PFSK-1 (cell line): ENCODE measurements at regions not wholly inside any gene's neighbourhood (a gene's known extent, or its start where the extent isn't known, plus 50 kb on each side); places are given as distances from the start of the nearest gene placed in this dataset.

Experiments
- POLR2AphosphoS5 ChIP-seq: IDR thresholded peaks from 2 replicates; pipeline ENCODE4 v1.6.1; 2012; ENCODE audit warnings: low read depth, mild to moderate bottlenecking, control low read depth, low read length, moderate library complexity
- SIN3A ChIP-seq: IDR thresholded peaks from 2 replicates; pipeline ENCODE4 v1.6.1; 2012; ENCODE audit warnings: mild to moderate bottlenecking, low read length, moderate library complexity, borderline replicate concordance; ENCODE audit not compliant: insufficient read depth
- TAF1 ChIP-seq: IDR thresholded peaks from 2 replicates; pipeline ENCODE4 v1.6.1; 2012; ENCODE audit warnings: low read length, control low read depth, borderline replicate concordance; ENCODE audit not compliant: insufficient read depth

GRCh38 chr3:15861163-15861562, 63.4 kb upstream of the ANKRD28 start:
- TF ChIP-seq SIN3A (no peak), TAF1 (no peak), POLR2AphosphoS5 (no peak)
